ENCODE measurements at regions not wholly inside any gene's neighbourhood (a gene's known extent, or its start where the extent isn't known, plus 50 kb on each side); places are given as distances from the start of the nearest gene placed in this dataset.

- ChIA-PET POLR2A (interaction anchor here (0.6 kb wide), 1 partner anchor 91 kb away, joined by 3 read pairs; no protein-coding TSS in a partner anchor), CTCF (ENCODE audit: low intra/inter-chr PET ratio) (no interaction called here)
- no peaks in the 10 kb centered on the region for H3K36me3 ChIP-seq (ENCODE audit: control insufficient read depth, insufficient read depth, low read length)
- FAIRE-seq = no peak
- TF ChIP-seq BCL6 (CRISPR knock-in tag; IDR thresholded peaks at IDR 0.05) = no peak
- TF ChIP-seq ILK (tag; IDR thresholded peaks at IDR 0.05; ENCODE audit: borderline replicate concordance, low read depth) = no peak
- TF ChIP-seq NRF1 (conservative IDR thresholded peaks at IDR 0.05 in 1 of 2, IDR thresholded peaks at IDR 0.05 in 1 of 2) = no peak
- TF ChIP-seq ZNF551 (CRISPR knock-in tag; IDR thresholded peaks at IDR 0.05) = no peak
- no peak for TF ChIP-seq TCFL5 (CRISPR knock-in tag; conservative IDR thresholded peaks at IDR 0.05)
- TF ChIP-seq ZNF12 (CRISPR knock-in tag; IDR thresholded peaks at IDR 0.05) = no peak
- TF ChIP-seq PKNOX1 (IDR thresholded peaks at IDR 0.05) = no peak
- TF ChIP-seq KAT8 (IDR thresholded peaks at IDR 0.05; ENCODE audit: low read depth) = no peak
- no peak for TF ChIP-seq NFXL1 (CRISPR knock-in tag; IDR thresholded peaks at IDR 0.05)
- H3K9ac ChIP-seq (ENCODE audit: insufficient read depth in 1 of 2, low read depth in 2 of 2, low read length in 2 of 2) = no peak overlapping the region
- H3K4me2 ChIP-seq (ENCODE audit: insufficient read depth, low read length) = no peak overlapping the region
- no peak for ATAC-seq
- no TSS peak for BruUV-seq (replicated peaks)
- no peaks in the 10 kb centered on the region for H3K79me2 ChIP-seq (ENCODE audit: control insufficient read depth, insufficient read depth, low read length)
- H3K9me3 ChIP-seq (replicated peaks; ENCODE audit: control insufficient read depth, insufficient read depth, low read depth, low read length) = no peaks in the 10 kb centered on the region
- 0 out of 2 replicates have a peak, but pooled peaks cover 7% of the 10 kb centered on the region for H4K20me1 ChIP-seq (replicated peaks; ENCODE audit: control insufficient read depth, insufficient read depth, low read length)
- in situ Hi-C loops (cut with MboI) = no loop called here
- peaks cover 19 to 56% of the 10 kb centered on the region in 2 experiments; a peak in 4 of 5 replicates for H3K27me3 ChIP-seq (ENCODE audit: control insufficient read depth in 2 of 2, insufficient read depth in 2 of 2, low read length in 2 of 2)
- no peak overlapping the region for H3K27ac ChIP-seq (ENCODE audit: extremely low read depth, low read depth, low read length)
- intact Hi-C loops (cut with micrococcal nuclease) = no loop called here
- no peak for DNase-seq (ENCODE audit: extremely low read depth in 1 of 4, low spot score in 3 of 4)
- H3K9me1 ChIP-seq (ENCODE audit: control insufficient read depth, insufficient read depth, low read length) = no peaks in the 10 kb centered on the region
- no peak overlapping the region for H2AFZ ChIP-seq (ENCODE audit: low read depth, low read length)
- peaks cover 0 to 4% of the 10 kb centered on the region in 2 experiments; a peak in 1 of 5 replicates for H3K4me1 ChIP-seq (replicated peaks in 1 of 2; ENCODE audit: control insufficient read depth in 2 of 2, insufficient read depth in 2 of 2, low read length in 2 of 2)
- H3K4me3 ChIP-seq = no peak overlapping the region
- 1% methylated on average over 8 of the region's 10 CpGs for WGBS (ENCODE audit: insufficient coverage, low coverage, missing lambda C conversion rate)
Observed at GRCh38 chr9:134258332-134258731, 67.9 kb upstream of the RXRA start.
